CD14-positive monocyte (primary cell): ENCODE measurements at regions not wholly inside any gene's neighbourhood (a gene's known extent, or its start where the extent isn't known, plus 50 kb on each side); places are given as distances from the start of the nearest gene placed in this dataset.

ENCODE experiments used
- DNase-seq, 3 donors: peaks; one replicate each; pipeline ENCODE4 v3.0.0-alpha.2; 2011 to 2022
- H2AFZ ChIP-seq: 2 replicates; pipeline ENCODE4 v1.6.0; 2012; ENCODE audit warnings: mild to moderate bottlenecking, low read depth, low read length, inconsistent platforms; ENCODE audit not compliant: insufficient read depth, poor library complexity, severe bottlenecking
- H3K27ac ChIP-seq, 2 donors: 1 replicate in 1 of 2; 2 replicates in 1 of 2; pipeline ENCODE4 v1.5.1; 2012 to 2013; ENCODE audit warnings: low read length in 2 of 2, control low read depth in 1 of 2, inconsistent platforms in 1 of 2, low read depth in 1 of 2, mild to moderate bottlenecking in 1 of 2
- H3K27me3 ChIP-seq, 2 donors: one replicate each; pipeline versions ENCODE4 v1.6.0 to v1.6.1; 2011 to 2013; ENCODE audit warnings: low read length in 2 of 2; ENCODE audit not compliant: control insufficient read depth in 2 of 2, insufficient read depth in 2 of 2
- H3K36me3 ChIP-seq, 2 donors: replicated peaks in 1 of 2; 1 replicate in 1 of 2; 2 replicates in 1 of 2; pipeline versions ENCODE4 v1.5.1 to v1.6.1; 2012 to 2013; ENCODE audit warnings: low read length in 2 of 2, control low read depth in 1 of 2, inconsistent platforms in 1 of 2, mild to moderate bottlenecking in 1 of 2; ENCODE audit not compliant: insufficient read depth in 2 of 2, control insufficient read depth in 1 of 2
- H3K4me1 ChIP-seq, 2 donors: 1 replicate in 1 of 2; 2 replicates in 1 of 2; pipeline versions ENCODE4 v1.5.1 to v1.6.1; 2012 to 2013; ENCODE audit warnings: low read length in 2 of 2, control low read depth in 1 of 2, inconsistent platforms in 1 of 2, mild to moderate bottlenecking in 1 of 2, moderate library complexity in 1 of 2; ENCODE audit not compliant: insufficient read depth in 2 of 2, control insufficient read depth in 1 of 2
- H3K4me2 ChIP-seq: replicated peaks from 2 replicates; pipeline ENCODE3; 2012; ENCODE audit warnings: low read length, moderate library complexity, mild to moderate bottlenecking; ENCODE audit not compliant: poor library complexity, severe bottlenecking; ENCODE audit errors: extremely low read depth
- H3K4me3 ChIP-seq, 3 experiments: fragments of 200-600 bp in 1 of 3; sonication (generic) in 1 of 3; replicated peaks in 1 of 3; 1 replicate in 2 of 3; 2 replicates in 1 of 3; pipeline ENCODE4 v1.5.1; 2011 to 2013; ENCODE audit warnings: low read length in 3 of 3, mild to moderate bottlenecking in 3 of 3, control low read depth in 2 of 3, low read depth in 2 of 3, inconsistent platforms in 1 of 3, moderate library complexity in 1 of 3
- H3K79me2 ChIP-seq: 2 replicates; pipeline ENCODE4 v1.6.0; 2012; ENCODE audit warnings: mild to moderate bottlenecking, control low read depth, inconsistent platforms, low read length, moderate library complexity; ENCODE audit not compliant: insufficient read depth
- H3K9ac ChIP-seq: 2 replicates; pipeline ENCODE4 v1.6.0; 2017; ENCODE audit warnings: low read length, mild to moderate bottlenecking; ENCODE audit not compliant: insufficient read depth, poor library complexity, severe bottlenecking
- H3K9me3 ChIP-seq, 2 donors: replicated peaks in 1 of 2; 1 replicate in 1 of 2; 2 replicates in 1 of 2; pipeline versions ENCODE4 v1.5.1 to v1.6.1; 2012 to 2013; ENCODE audit warnings: low read length in 2 of 2, control low read depth in 1 of 2; ENCODE audit not compliant: control insufficient read depth in 1 of 2, insufficient read depth in 1 of 2
- H4K20me1 ChIP-seq: 2 replicates; pipeline ENCODE4 v1.6.0; 2012; ENCODE audit warnings: mild to moderate bottlenecking, low read length, control low read depth, moderate library complexity; ENCODE audit not compliant: insufficient read depth
- H3K27ac Mint-ChIP-seq, 7 donors: one replicate each; pipeline ENCODE4 v1.8.0; 2020; ENCODE audit warnings: mild to moderate bottlenecking in 7 of 7, mixed read lengths in 7 of 7, moderate library complexity in 6 of 7, inconsistent platforms in 2 of 7
- H3K27me3 Mint-ChIP-seq, 3 donors: one replicate each; pipeline ENCODE4 v1.8.0; 2021 to 2022; ENCODE audit warnings: low read depth in 3 of 3, mild to moderate bottlenecking in 3 of 3, mixed read lengths in 3 of 3, moderate library complexity in 3 of 3, inconsistent platforms in 1 of 3
- H3K36me3 Mint-ChIP-seq, 2 donors: one replicate each; pipeline ENCODE4 v1.8.0; 2020; ENCODE audit warnings: mixed read lengths in 2 of 2, inconsistent platforms in 1 of 2, mild to moderate bottlenecking in 1 of 2
- H3K4me1 Mint-ChIP-seq: one replicate; pipeline ENCODE4 v1.8.0; 2020; ENCODE audit warnings: mild to moderate bottlenecking, mixed read lengths
- H3K4me3 Mint-ChIP-seq, 2 donors: one replicate each; pipeline ENCODE4 v1.8.0; 2020; ENCODE audit warnings: mild to moderate bottlenecking in 2 of 2, mixed read lengths in 2 of 2, moderate library complexity in 1 of 2
- H3K9me3 Mint-ChIP-seq, 7 donors: one replicate each; pipeline ENCODE4 v1.8.0; 2020 to 2022; ENCODE audit warnings: mixed read lengths in 7 of 7, mild to moderate bottlenecking in 6 of 7, moderate library complexity in 6 of 7, inconsistent platforms in 2 of 7
- CTCF ChIP-seq: fragments of 200-600 bp; IDR thresholded peaks from one replicate; pipeline ENCODE4 v1.8.0; 2022; ENCODE audit warnings: antibody characterized with exemption, mild to moderate bottlenecking
- WGBS: methylation state at CpG from one replicate; pipeline ENCODE4 v1.1.5; 2013; ENCODE audit warnings: missing lambda C conversion rate; ENCODE audit not compliant: insufficient coverage; 5-methylcytosine and 5-hydroxymethylcytosine counted together
- intact Hi-C, 2 donors: fragments of 100-400 bp; cut with micrococcal nuclease; formaldehyde crosslinking; loops; one replicate each; pipeline versions ENCODE4 v1.15.0 to v1.15.1; 2023

DNA sequence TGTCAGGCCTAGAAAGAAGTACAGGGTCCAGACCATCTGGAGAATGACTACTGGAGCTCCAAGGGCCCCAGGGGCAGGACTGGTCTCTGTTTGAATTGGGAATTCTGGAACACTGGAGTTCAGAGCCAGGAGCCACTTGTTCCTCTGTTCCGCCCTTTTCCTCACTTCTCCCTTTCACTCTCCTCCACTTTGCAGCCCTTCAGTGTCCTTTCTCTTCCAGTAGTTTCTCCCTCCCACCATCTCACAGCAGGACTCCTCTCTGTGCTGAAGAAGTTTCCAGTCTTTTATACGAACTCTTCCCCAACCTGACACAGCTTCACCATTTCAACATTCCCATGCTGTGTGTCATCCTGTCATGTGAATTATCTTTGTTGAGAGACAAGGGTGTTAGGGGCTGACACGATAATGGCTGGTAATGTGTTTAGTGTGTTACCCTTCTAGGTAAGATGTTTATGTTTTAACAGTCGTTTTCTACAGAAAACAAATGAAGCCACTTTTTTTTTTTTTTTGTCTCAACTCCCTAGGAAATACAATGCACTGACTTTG, 180.3 kb upstream of the MYOCD start:
- no peaks in the 10 kb centered on the region for H3K27me3 ChIP-seq
- H3K27ac Mint-ChIP-seq, result no peak overlapping the region
- H3K9me3 Mint-ChIP-seq, result peaks cover 0 to 18% (median 5%) of the 10 kb centered on the region in 7 donors
- intact Hi-C loops, result loop anchor here in 1 of 2 donors (5.0 kb wide), 1 partner anchor 48 kb away; no protein-coding TSS in a partner anchor
- no peak for TF ChIP-seq CTCF
- H3K4me1 ChIP-seq, result no peaks in the 10 kb centered on the region
- no peaks in the 10 kb centered on the region for H4K20me1 ChIP-seq
- H3K4me2 ChIP-seq, result no peak overlapping the region
- no peaks in the 10 kb centered on the region for H3K36me3 ChIP-seq
- 86% methylated on average over 1 of the region's 4 CpGs for WGBS
- H3K27ac ChIP-seq, result no peak overlapping the region
- H3K4me3 Mint-ChIP-seq, result no peak overlapping the region
- no peaks in the 10 kb centered on the region for H3K27me3 Mint-ChIP-seq
- H3K79me2 ChIP-seq, result no peaks in the 10 kb centered on the region
- DNase-seq, result no peak
- no peaks in the 10 kb centered on the region for H3K4me1 Mint-ChIP-seq
- no peak overlapping the region for H2AFZ ChIP-seq
- H3K4me3 ChIP-seq, result no peak overlapping the region
- no peak overlapping the region for H3K9ac ChIP-seq
- H3K9me3 ChIP-seq, result peaks cover 8 to 9% of the 10 kb centered on the region in 2 donors
- no peaks in the 10 kb centered on the region for H3K36me3 Mint-ChIP-seq

- no peak overlapping the region for H3K27ac ChIP-seq
- WGBS, result 100% methylated on average over 1 of the region's 3 CpGs
- no peaks in the 10 kb centered on the region for H4K20me1 ChIP-seq
- peaks cover 1 to 12% (median 10%) of the 10 kb centered on the region in 7 donors for H3K9me3 Mint-ChIP-seq
- H3K79me2 ChIP-seq, result no peaks in the 10 kb centered on the region
- intact Hi-C loops, result loop anchor here in 1 of 2 donors (5.0 kb wide), 1 partner anchor 52 kb away; no protein-coding TSS in a partner anchor
- DNase-seq, result no peak
- no peak for TF ChIP-seq CTCF
- H3K36me3 Mint-ChIP-seq, result no peaks in the 10 kb centered on the region
- H3K27ac Mint-ChIP-seq, result no peak overlapping the region
- no peaks in the 10 kb centered on the region for H3K27me3 Mint-ChIP-seq
- H3K4me1 Mint-ChIP-seq, result no peaks in the 10 kb centered on the region
- no peak overlapping the region for H3K9ac ChIP-seq
- H2AFZ ChIP-seq, result no peak overlapping the region
- H3K36me3 ChIP-seq, result no peaks in the 10 kb centered on the region
- no peaks in the 10 kb centered on the region for H3K4me1 ChIP-seq
- no peak overlapping the region for H3K4me2 ChIP-seq
- no peaks in the 10 kb centered on the region for H3K27me3 ChIP-seq
- no peak overlapping the region for H3K4me3 ChIP-seq
- H3K4me3 Mint-ChIP-seq, result no peak overlapping the region
- H3K9me3 ChIP-seq, result peaks cover 0 to 4% of the 10 kb centered on the region in 2 donors
Measured at GRCh38 chr17:12489325-12489724, 176.4 kb upstream of the MYOCD start.
